LHCN-M2 (cell line): ENCODE measurements at regions not wholly inside any gene's neighbourhood (a gene's known extent, or its start where the extent isn't known, plus 50 kb on each side); places are given as distances from the start of the nearest gene placed in this dataset.
"Not testable (repeated sequence)": the region's sequence is repeated elsewhere in the genome, so short reads cannot be mapped to it uniquely, and the experiment has no call there.

Experiments used
- DNase-seq: peaks from one replicate; pipeline ENCODE4 v3.0.0-alpha.2; 2012; ENCODE audit warnings: low read depth

GRCh38 chr15:84544586-84544985 is 56.2 kb upstream of the ZSCAN2 start:
- DNase-seq: not testable (repeated sequence)

GRCh38 chr15:84547150-84547549 is 53.7 kb upstream of the ZSCAN2 start:
- DNase-seq: not testable (repeated sequence)

GRCh38 chr15:84550503-84550902 is 50.3 kb upstream of the ZSCAN2 start:
- DNase-seq: peak; percentile 70
